DND-41 (cell line): ENCODE measurements at regions not wholly inside any gene's neighbourhood (a gene's known extent, or its start where the extent isn't known, plus 50 kb on each side); places are given as distances from the start of the nearest gene placed in this dataset.

Experiments
- ATAC-seq: fragments of 200-7000 bp; cut with Tn5 transposase; 3 replicates; pipeline ENCODE4 v1.9.1; 2021; ENCODE audit warnings: low read depth; ENCODE audit not compliant: insufficient read depth
- DNase-seq: peaks from one replicate; pipeline ENCODE4 v3.0.0-alpha.2; 2020
- H2AFZ ChIP-seq: 2 replicates; pipeline ENCODE4 v1.6.0; 2012; ENCODE audit warnings: low read depth, low read length
- H3K27ac ChIP-seq: 2 replicates; pipeline ENCODE4 v1.5.1; 2012; ENCODE audit warnings: low read length, inconsistent platforms
- H3K27me3 ChIP-seq: fragments of 200-600 bp; sonication (generic); 2 replicates; pipeline ENCODE4 v1.6.0; 2012; ENCODE audit warnings: low read length, mild to moderate bottlenecking, inconsistent platforms; ENCODE audit not compliant: insufficient read depth, poor library complexity
- H3K36me3 ChIP-seq: 2 replicates; pipeline ENCODE4 v1.5.1; 2012; ENCODE audit warnings: low read length, inconsistent platforms; ENCODE audit not compliant: insufficient read depth
- H3K4me1 ChIP-seq: 2 replicates; pipeline ENCODE4 v1.5.1; 2012; ENCODE audit warnings: mild to moderate bottlenecking, low read length; ENCODE audit not compliant: insufficient read depth
- H3K4me2 ChIP-seq: 2 replicates; pipeline ENCODE4 v1.6.0; 2012; ENCODE audit warnings: mild to moderate bottlenecking, moderate library complexity, low read length, inconsistent platforms; ENCODE audit not compliant: insufficient read depth
- H3K4me3 ChIP-seq, 2 experiments: fragments of 200-600 bp in 1 of 2; shearing (Covaris generic) in 1 of 2; 2 replicates each; pipeline ENCODE4 v1.5.1; 2012 to 2016; ENCODE audit warnings: inconsistent platforms in 2 of 2, low read length in 2 of 2, mild to moderate bottlenecking in 2 of 2, low read depth in 1 of 2, moderate library complexity in 1 of 2
- H3K79me2 ChIP-seq: 2 replicates; pipeline ENCODE4 v1.6.0; 2012; ENCODE audit warnings: low read length, inconsistent platforms; ENCODE audit not compliant: insufficient read depth
- H3K9ac ChIP-seq: 2 replicates; pipeline ENCODE4 v1.6.0; 2012; ENCODE audit warnings: low read depth, mild to moderate bottlenecking, inconsistent platforms, low read length, moderate library complexity
- H3K9me3 ChIP-seq: 2 replicates; pipeline ENCODE4 v1.5.1; 2012; ENCODE audit warnings: low read length, moderate library complexity, mild to moderate bottlenecking, inconsistent platforms; ENCODE audit not compliant: insufficient read depth, severe bottlenecking
- H4K20me1 ChIP-seq: 2 replicates; pipeline ENCODE4 v1.6.0; 2012; ENCODE audit warnings: low read length; ENCODE audit not compliant: insufficient read depth
- EZH2 ChIP-seq: IDR thresholded peaks from 3 replicates; pipeline ENCODE4 v1.6.1; 2012; ENCODE audit warnings: borderline replicate concordance, low read depth, mild to moderate bottlenecking, moderate library complexity, low read length, inconsistent platforms; ENCODE audit not compliant: severe bottlenecking
- TF ChIP-seq, protein P1 (sequence below): IDR thresholded peaks from 2 replicates; pipeline ENCODE4 v1.5.1; 2012; ENCODE audit warnings: borderline replicate concordance, low read length, moderate library complexity, mild to moderate bottlenecking; ENCODE audit not compliant: poor library complexity, severe bottlenecking; ENCODE audit errors: extremely low read depth

DNA sequence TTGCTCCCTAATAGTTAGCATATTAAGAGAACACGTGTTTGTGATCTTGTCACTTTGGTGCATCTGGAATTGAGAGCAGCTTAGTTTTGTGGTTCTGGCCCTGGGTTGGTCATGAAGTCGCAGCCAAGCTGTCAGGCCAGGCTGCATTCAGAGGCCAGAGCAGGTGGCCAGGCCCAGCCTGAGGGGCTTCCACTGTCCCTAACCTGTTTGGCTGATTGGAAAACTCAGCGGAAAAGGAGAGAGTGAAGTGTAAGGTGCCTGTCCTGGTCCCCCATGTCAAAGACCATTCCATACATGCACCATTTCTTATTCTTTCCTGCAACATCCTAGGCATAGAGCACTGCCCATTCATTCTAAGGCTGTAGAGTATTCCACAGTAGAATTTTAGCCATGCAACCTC lies 111.5 kb upstream of the IGLL5 start:
- Histone ChIP-seq H2AFZ (no peak overlapping the region), H3K4me1 (no peaks in the 10 kb centered on the region), H3K79me2 (no peaks in the 10 kb centered on the region), H3K4me2 (no peak overlapping the region), H3K36me3 (no peaks in the 10 kb centered on the region), H3K4me3 (no peak overlapping the region), H3K9ac (no peak overlapping the region), H3K9me3 (no peaks in the 10 kb centered on the region), H4K20me1 (no peaks in the 10 kb centered on the region), H3K27ac (no peak overlapping the region), H3K27me3 (no peaks in the 10 kb centered on the region)
- ATAC-seq (no peak), DNase-seq (no peak)
- TF ChIP-seq EZH2, result no peak
- TF ChIP-seq, protein P1, sequence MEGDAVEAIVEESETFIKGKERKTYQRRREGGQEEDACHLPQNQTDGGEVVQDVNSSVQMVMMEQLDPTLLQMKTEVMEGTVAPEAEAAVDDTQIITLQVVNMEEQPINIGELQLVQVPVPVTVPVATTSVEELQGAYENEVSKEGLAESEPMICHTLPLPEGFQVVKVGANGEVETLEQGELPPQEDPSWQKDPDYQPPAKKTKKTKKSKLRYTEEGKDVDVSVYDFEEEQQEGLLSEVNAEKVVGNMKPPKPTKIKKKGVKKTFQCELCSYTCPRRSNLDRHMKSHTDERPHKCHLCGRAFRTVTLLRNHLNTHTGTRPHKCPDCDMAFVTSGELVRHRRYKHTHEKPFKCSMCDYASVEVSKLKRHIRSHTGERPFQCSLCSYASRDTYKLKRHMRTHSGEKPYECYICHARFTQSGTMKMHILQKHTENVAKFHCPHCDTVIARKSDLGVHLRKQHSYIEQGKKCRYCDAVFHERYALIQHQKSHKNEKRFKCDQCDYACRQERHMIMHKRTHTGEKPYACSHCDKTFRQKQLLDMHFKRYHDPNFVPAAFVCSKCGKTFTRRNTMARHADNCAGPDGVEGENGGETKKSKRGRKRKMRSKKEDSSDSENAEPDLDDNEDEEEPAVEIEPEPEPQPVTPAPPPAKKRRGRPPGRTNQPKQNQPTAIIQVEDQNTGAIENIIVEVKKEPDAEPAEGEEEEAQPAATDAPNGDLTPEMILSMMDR, result no peak

DNA sequence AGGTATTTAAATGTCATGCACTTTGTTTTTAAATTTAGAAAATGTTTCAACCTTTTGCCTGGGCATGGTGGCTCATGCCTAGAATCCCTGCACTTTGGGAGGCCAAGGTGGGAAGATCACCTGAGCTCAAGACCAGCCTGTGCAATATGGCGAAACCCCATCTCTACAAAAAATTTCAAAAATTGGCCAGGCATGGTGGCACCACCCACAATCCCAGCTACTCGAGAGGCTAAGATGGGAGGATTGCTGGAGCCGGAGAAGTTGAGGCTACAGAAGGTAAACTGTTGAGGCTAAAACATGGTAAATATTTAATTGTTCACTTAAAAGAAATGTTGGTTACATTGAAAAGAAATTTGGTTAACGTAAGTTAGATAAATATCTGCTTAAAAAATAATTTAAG lies 108.4 kb upstream of the IGLL5 start:
- H3K9ac ChIP-seq, result no peak overlapping the region
- H3K27me3 ChIP-seq, result no peaks in the 10 kb centered on the region
- no peaks in the 10 kb centered on the region for H3K79me2 ChIP-seq
- DNase-seq, result no peak
- no peak overlapping the region for H3K27ac ChIP-seq
- H3K4me2 ChIP-seq, result no peak overlapping the region
- no peaks in the 10 kb centered on the region for H3K36me3 ChIP-seq
- H3K9me3 ChIP-seq, result no peaks in the 10 kb centered on the region
- TF ChIP-seq, protein P1, result no peak
- no peak for TF ChIP-seq EZH2
- ATAC-seq, result no peak
- no peaks in the 10 kb centered on the region for H3K4me1 ChIP-seq
- H2AFZ ChIP-seq, result no peak overlapping the region
- H3K4me3 ChIP-seq, result no peak overlapping the region
- no peaks in the 10 kb centered on the region for H4K20me1 ChIP-seq

DNA sequence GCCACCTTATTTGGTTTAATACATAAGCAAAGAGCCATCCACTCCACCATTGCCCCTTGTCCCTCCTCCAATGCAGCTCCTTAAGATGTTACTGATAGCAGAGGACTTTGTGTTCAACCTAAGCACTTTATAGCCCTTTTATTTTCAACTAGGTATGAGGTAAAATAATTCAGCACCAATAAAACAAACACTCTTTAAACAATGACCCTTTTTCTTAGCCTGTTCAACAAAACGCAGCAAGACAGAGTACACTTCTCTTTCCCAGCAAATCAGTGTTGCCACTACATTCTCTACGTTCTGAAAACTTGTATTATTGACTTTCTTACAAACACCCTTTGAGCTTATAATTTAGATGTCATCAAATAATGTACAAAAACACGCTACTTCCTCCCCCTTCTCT lies 104.0 kb upstream of the IGLL5 start:
- no peak for ATAC-seq
- Histone ChIP-seq H3K36me3 (no peaks in the 10 kb centered on the region), H3K9me3 (no peaks in the 10 kb centered on the region), H3K4me3 (no peak overlapping the region), H3K79me2 (no peaks in the 10 kb centered on the region), H3K9ac (no peak overlapping the region), H3K4me1 (peaks cover 22% of the 10 kb centered on the region), H3K27me3 (no peaks in the 10 kb centered on the region), H3K27ac (no peak overlapping the region), H4K20me1 (no peaks in the 10 kb centered on the region), H3K4me2 (no peak overlapping the region), H2AFZ (no peak overlapping the region)
- no peak for DNase-seq
- TF ChIP-seq EZH2, result no peak
- TF ChIP-seq, protein P1, result no peak

DNA sequence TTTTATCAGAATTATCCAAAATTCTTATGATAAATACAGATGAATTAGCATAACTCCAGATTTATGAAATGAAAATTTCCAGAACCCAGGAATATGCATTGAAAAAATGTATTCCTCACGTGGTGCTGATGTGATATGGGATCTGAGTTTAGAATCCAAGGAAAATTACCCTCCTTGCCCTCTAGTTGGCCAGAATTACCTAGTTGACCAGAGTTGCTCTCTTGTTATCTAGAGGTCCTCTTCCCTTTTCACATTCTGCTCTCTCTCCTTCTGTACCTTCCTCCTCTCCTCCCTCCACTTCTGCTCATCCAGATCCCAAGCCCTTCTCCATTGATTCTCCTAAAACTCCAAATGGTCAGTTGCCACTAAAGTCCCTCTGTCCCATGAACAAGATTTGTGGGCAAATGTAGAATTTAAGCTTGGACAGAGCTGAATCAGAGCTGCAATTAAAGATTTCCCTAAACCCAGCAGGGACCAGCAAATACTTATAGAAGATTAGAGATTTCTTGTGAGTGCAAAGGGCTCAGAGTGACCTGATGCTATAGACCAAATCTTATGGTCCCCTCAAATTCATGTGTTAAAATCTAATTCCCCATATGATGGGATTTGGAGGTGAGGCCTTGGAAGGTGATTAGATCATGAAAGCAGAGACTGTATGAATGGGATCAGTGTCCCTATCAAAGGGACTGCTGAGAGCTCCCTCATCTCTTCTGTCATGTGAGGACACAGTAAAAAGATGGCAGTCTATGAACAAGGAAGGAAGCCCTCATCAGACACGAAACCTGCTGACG lies 103.2 kb upstream of the IGLL5 start:
- Histone ChIP-seq H2AFZ (no peak overlapping the region), H3K27ac (no peak overlapping the region), H3K4me3 (no peak overlapping the region), H4K20me1 (no peaks in the 10 kb centered on the region), H3K9ac (no peak overlapping the region), H3K79me2 (no peaks in the 10 kb centered on the region), H3K9me3 (no peaks in the 10 kb centered on the region), H3K36me3 (no peaks in the 10 kb centered on the region), H3K4me1 (peaks cover 31% of the 10 kb centered on the region), H3K4me2 (no peak overlapping the region), H3K27me3 (no peaks in the 10 kb centered on the region)
- ATAC-seq (no peak), DNase-seq (no peak)
- TF ChIP-seq, protein P1, result no peak
- no peak for TF ChIP-seq EZH2
